ENCODE measurements at regions not wholly inside any gene's neighbourhood (a gene's known extent, or its start where the extent isn't known, plus 50 kb on each side); places are given as distances from the start of the nearest gene placed in this dataset.

- no peak for DNase-seq
- H3K9me3 ChIP-seq, result no peaks in the 10 kb centered on the region
- 55 to 75% methylated on average over 2 of the region's 2 CpGs for WGBS, 2 donors
- H3K36me3 ChIP-seq, result no peaks in the 10 kb centered on the region
- TF ChIP-seq CTCF (IDR thresholded peaks at IDR 0.05) (no peak), POLR2AphosphoS5 (IDR thresholded peaks at IDR 0.05) (no peak), POLR2A (IDR thresholded peaks at IDR 0.05) (no peak), EP300 (IDR thresholded peaks at IDR 0.05) (no peak)
- H3K27me3 ChIP-seq, result no peaks in the 10 kb centered on the region
- H3K4me1 ChIP-seq, result no peaks in the 10 kb centered on the region
- intact Hi-C loops (cut with DNase I), result no loop called here
- H3K27ac ChIP-seq, result no peak overlapping the region
- H3K4me3 ChIP-seq, result no peak overlapping the region
Observed at GRCh38 chr3:18790384-18790783, 357.9 kb upstream of the KCNH8 start.

- intact Hi-C loops (cut with DNase I), result no loop called here
- DNase-seq, result no peak
- WGBS, 2 donors, result 96 to 97% methylated on average over 1 of the region's 1 CpG
Observed at GRCh38 chr3:18789734-18790133, 358.6 kb upstream of the KCNH8 start.

GRCh38 chr3:18787441-18787840 is 360.9 kb upstream of the KCNH8 start:
- TF ChIP-seq POLR2A (IDR thresholded peaks at IDR 0.05) (no peak), EP300 (IDR thresholded peaks at IDR 0.05) (no peak), POLR2AphosphoS5 (IDR thresholded peaks at IDR 0.05) (no peak), CTCF (IDR thresholded peaks at IDR 0.05) (no peak)
- no peak for DNase-seq
- H3K4me3 ChIP-seq, result no peak overlapping the region
- intact Hi-C loops (cut with DNase I), result no loop called here
- H3K36me3 ChIP-seq, result no peaks in the 10 kb centered on the region
- H3K27ac ChIP-seq, result no peak overlapping the region
- H3K27me3 ChIP-seq, result no peaks in the 10 kb centered on the region
- H3K4me1 ChIP-seq, result no peaks in the 10 kb centered on the region
- 88 to 91% methylated on average over 2 of the region's 2 CpGs for WGBS, 2 donors
- no peaks in the 10 kb centered on the region for H3K9me3 ChIP-seq

More at GRCh38 chr3:18789734-18790133, 358.6 kb upstream of the KCNH8 start:
- H3K4me3 ChIP-seq, result no peak overlapping the region
- no peak overlapping the region for H3K27ac ChIP-seq
- H3K9me3 ChIP-seq, result no peaks in the 10 kb centered on the region
- H3K36me3 ChIP-seq, result no peaks in the 10 kb centered on the region
- H3K27me3 ChIP-seq, result no peaks in the 10 kb centered on the region
- no peaks in the 10 kb centered on the region for H3K4me1 ChIP-seq
- TF ChIP-seq EP300 (IDR thresholded peaks at IDR 0.05) (no peak), CTCF (IDR thresholded peaks at IDR 0.05) (no peak), POLR2A (IDR thresholded peaks at IDR 0.05) (no peak), POLR2AphosphoS5 (IDR thresholded peaks at IDR 0.05) (no peak)

- no peaks in the 10 kb centered on the region for H3K36me3 ChIP-seq
- TF ChIP-seq POLR2AphosphoS5 (IDR thresholded peaks at IDR 0.05) (no peak), CTCF (IDR thresholded peaks at IDR 0.05) (no peak), EP300 (IDR thresholded peaks at IDR 0.05) (no peak), POLR2A (IDR thresholded peaks at IDR 0.05) (no peak)
- no peaks in the 10 kb centered on the region for H3K27me3 ChIP-seq
- no peaks in the 10 kb centered on the region for H3K4me1 ChIP-seq
- intact Hi-C loops (cut with DNase I), result no loop called here
- DNase-seq, result no peak
- H3K9me3 ChIP-seq, result no peaks in the 10 kb centered on the region
- no peak overlapping the region for H3K27ac ChIP-seq
- WGBS, 2 donors, result 69 to 85% methylated on average over 1 of the region's 1 CpG
- H3K4me3 ChIP-seq, result no peak overlapping the region
Observed at GRCh38 chr3:18786650-18787323, 361.5 kb upstream of the KCNH8 start.

- H3K27ac ChIP-seq, result no peak overlapping the region
- H3K36me3 ChIP-seq, result no peaks in the 10 kb centered on the region
- H3K9me3 ChIP-seq, result no peaks in the 10 kb centered on the region
- H3K27me3 ChIP-seq, result no peaks in the 10 kb centered on the region
- intact Hi-C loops (cut with DNase I), result no loop called here
- no peak for DNase-seq
- no peak overlapping the region for H3K4me3 ChIP-seq
- TF ChIP-seq CTCF (IDR thresholded peaks at IDR 0.05) (no peak), POLR2A (IDR thresholded peaks at IDR 0.05) (no peak), EP300 (IDR thresholded peaks at IDR 0.05) (no peak), POLR2AphosphoS5 (IDR thresholded peaks at IDR 0.05) (no peak)
- WGBS, 2 donors, result 87 to 93% methylated on average over 2 of the region's 2 CpGs
- H3K4me1 ChIP-seq, result no peaks in the 10 kb centered on the region
Observed at GRCh38 chr3:18782191-18782590, 357.1 kb upstream of the SATB1 start.

Measured in sigmoid colon (tissue), 6 donors.